T-helper 1 cell treated with Interleukin-12 subunit alpha and Interleukin-12 subunit beta and Interleukin-4 antibody, amounts not matched to agents 30 ng/mL and 1 ng/mL, for 36 hours (primary cell): ENCODE measurements at regions not wholly inside any gene's neighbourhood (a gene's known extent, or its start where the extent isn't known, plus 50 kb on each side); places are given as distances from the start of the nearest gene placed in this dataset.

ENCODE experiments used
- intact Hi-C: fragments of 100-400 bp; cut with micrococcal nuclease; formaldehyde crosslinking; loops from one replicate; pipeline ENCODE4 v1.15.1; 2024

DNA sequence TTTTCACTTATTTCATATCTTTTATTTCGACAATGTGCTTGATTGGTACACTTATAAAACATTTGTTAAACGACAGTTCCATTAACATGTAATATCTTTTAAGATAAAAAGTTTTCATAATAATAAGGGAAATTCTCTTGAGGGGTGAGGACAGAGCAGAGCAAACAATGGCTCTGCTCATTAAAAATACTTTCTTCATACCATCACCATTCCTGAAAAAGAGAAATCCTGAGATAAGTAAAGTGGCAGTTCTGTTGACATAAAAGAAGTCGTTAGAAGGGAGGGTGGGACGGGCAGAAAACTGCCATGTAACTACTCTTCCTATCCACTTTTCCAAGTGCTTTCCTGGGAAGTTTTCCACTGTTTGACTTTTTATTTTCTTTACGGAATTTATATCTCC, 193.6 kb upstream of the CEP162 start:
- intact Hi-C loops, result loop anchor here (10.0 kb wide), 1 partner anchor 324 kb away; no protein-coding TSS in a partner anchor

DNA sequence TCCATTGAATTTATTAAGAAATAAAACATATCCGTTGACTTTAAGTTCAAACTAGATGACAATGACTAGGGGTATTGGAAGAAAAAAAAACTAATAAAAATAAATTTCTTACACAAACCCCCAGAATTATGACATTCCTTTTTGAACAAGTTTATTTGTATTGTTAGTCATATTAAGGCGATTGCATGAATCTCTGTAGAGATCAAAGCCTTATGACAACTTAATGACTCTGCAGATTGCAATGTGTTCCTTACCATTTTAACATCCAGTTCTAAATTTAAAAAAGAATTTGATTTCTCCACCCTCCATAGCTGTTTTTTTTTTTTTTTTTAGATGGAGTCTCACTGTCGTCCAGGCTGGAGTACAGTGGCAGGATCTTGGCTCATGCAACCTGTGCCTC, 189.8 kb upstream of the CEP162 start:
- intact Hi-C loops, result no loop called here

DNA sequence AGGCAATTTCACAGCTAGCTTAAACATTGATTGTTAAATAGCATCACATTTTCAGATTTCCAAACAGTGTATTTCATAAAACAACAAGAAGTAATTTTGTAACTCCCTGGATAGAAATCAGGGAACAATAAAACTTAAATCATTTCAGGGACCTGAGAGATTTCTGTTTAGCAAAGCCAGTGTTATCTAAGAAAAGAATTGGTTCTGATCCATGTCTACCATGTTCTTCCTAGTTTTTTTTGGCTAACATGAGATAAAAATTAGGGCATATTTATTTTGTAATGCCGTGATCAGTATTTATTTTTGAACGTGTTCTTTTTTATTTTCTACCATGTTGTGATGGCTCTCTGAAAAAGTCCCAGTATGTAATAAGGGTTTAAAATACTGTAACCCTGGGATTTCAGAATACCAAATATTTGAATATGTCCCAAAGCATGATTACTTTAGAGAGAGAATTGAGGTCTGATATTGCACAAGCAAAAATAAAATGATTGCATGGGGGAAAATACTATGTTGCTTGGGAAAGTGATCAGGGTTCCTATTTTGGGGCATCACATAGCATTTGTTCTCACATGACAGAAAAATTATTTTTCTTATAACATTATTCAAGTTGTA, 188.7 kb upstream of the CEP162 start:
- intact Hi-C loops, result no loop called here

DNA sequence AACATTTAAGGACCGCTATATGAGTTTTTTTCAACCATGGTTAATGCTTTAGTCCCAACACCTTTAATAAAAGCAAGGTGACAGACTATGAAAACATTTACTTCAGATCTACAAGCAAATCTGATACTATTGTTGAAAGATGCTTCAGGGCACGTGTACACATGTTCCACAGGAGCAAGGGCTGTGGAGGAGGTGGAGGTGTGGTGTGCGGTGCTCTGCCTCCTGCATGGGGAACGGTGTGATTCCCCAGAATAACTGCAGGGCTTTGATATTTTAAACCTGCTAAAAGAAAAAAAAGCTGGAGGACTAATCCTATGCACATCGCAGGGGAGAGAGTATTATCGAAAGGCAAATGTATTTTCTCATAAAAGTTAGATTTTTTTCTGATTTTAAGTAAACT, 188.1 kb upstream of the CEP162 start:
- intact Hi-C loops, result no loop called here

DNA sequence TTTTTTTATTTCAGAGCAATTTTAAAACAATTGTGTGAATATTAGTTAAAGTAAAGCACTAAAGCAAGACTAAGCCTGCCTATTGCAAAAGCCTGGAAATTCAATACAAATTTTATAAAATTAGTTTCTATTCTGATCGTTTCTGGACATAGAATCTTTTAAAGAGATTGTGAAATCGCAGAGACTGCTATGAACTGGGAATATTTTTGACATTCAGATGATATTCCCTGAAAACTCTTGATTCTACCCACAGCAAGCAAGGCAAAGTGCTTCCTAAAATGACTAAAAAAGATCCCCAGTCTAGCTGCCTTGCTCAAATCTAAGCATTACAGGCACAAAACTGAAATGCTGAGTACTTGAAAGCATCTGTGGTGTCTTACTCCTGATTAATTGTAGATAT, 187.6 kb upstream of the CEP162 start:
- intact Hi-C loops, result no loop called here

DNA sequence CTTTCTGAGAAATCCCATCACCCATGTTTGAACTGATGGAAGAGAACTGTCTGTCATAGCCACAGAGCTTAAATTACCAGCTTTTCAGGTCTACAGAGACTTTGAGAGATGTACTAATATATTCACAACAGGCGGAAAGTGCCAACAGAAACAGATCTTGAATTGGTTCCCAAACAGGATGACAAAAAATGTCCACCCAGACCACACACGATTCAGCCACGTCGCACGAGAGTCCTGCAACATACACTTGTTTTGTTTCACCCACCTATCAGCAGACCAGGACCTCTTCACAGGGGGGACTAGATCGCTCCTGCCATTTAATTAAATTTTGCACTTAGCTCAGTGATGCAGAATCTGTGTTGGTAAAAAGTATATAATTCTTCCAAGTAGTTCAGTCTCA, 187.1 kb upstream of the CEP162 start:
- intact Hi-C loops, result no loop called here

DNA sequence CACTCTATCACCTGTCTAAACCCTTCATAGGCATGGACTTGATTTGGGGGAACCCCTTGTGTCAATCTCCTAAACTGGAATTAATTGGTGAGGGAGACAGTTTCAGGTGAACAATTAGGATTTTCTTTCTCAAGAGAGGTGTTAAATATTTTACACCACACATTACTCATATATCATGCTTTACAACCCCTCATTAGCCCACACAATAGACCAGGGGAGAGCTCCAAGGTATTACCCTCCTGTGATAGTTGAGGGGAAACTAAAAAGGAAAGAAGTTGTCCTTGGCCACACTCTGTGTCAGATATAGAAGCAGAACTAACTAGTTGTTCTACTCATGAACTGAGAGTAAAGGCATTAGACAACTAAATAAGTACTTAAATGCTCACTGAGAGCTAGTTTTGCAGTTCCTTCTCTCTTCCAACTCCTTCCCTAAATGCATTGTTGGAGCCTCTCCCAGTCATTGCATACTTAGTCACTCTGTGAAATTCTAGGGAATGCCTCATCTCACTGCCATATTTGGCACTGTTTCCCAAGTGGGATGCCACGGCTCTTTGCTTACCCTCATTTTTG, 183.7 kb upstream of the CEP162 start:
- intact Hi-C loops, result no loop called here

DNA sequence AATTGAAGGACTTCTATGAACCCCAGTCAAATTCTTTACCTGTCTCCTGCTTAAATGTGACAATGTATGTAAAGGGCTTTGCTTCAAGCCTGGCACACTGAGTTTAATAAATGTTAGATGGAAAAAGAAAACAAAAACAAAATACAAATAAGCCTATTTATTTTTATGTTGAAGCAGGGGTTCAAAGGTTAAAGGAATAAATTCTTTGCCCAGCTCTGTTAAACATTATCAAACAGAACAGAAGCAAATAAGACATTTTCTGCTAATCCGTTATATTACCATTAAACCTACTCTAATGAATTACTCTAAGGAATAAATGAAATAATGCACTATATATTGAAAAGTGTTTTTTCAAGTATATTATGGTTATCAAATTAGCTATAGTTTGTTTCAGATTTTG, 182.5 kb upstream of the CEP162 start:
- intact Hi-C loops, result no loop called here

DNA sequence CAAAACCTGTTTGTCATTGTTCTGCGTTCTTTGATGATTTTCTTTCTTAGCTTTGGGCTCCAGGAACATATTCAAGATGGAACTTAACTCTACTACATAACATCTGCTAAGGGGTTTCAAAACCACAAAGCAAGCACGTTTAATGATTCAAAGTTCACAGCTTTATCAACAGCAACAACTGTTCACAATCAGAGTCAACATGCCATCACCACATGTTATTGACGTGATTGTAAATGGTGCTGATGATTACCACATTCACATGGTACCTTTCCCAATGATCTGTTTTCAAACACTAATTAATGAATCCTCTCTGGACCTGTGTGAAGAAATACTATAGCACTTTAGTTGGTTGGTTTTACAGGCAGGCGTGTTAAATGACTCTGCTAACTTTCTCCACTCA, 180.6 kb upstream of the CEP162 start:
- intact Hi-C loops, result no loop called here

DNA sequence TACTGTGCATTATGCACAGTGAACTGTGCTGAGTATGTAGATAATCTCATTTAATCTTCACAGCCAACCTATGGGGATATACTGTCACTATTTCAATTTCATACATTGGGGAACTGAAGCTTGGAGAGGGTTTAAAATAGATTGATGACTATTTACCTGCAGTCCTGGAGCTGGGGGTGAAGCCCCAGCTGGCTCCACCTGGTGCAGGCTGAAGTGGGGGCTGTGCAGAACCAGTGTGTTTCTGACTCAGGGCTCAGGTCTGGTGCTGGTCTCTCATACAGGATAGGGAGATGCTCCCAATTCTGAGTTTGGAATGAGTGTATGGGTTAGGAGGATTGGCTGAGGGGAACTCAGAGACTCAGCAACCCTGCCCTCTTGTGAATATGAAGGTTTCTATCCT, 176.1 kb upstream of the CEP162 start:
- intact Hi-C loops, result no loop called here

DNA sequence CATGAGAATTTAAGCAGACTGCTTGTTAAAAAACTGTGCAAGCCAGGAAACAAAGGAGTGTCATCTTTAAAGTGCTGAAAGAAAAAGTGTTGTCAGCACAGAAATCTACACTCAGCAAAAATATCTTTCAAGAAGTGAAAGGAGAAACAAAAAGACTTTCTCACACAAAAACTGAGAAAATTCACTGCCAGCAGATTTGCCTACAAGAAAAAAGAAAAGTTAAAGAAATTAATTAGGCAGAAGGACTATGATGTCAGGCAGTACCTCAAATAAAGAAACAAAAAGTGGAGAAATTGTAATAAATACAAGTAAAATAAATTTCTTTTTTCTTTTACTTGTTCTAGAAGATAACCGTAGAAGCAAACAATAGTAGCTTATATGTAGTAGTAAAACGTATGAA, 171.6 kb upstream of the CEP162 start:
- intact Hi-C loops, result no loop called here

DNA sequence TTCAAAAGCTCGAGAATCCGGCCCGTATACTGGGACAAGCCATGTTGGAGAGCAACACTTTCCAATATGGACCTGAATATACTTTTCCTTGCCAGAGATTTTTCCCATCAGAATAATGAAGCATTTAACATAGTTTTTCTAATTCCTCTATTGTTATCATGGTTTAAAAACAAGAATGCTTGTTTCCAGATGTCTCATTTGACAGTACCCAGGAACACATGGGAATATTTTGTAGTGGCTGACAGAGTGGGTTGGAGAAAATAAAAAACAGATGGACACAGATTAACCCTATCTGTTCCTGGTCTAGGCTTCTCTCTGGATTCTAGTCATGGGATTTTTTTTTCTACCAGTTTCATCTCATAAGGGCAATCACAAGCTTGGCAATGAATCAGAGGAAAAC, 164.8 kb upstream of the CEP162 start:
- intact Hi-C loops, result no loop called here

DNA sequence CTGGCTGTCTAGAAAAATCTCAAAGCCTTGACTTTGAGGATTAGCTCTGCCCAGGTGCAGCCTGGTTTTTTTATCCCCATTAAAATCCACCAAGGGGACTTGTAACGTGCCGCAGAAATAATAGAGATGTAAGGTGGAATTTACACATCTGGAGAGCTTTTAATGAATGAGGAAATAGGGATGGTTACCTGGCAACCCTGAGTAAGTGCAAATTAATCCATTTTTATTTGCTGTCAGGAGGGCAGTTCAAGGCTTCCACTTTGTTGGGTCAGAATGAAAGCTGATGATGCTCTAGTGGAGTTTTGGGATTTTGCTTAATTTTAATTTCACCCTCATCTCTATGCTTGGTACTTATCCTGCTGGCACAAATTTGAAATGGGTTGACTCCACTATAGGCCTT, 163.4 kb upstream of the CEP162 start:
- intact Hi-C loops, result no loop called here

DNA sequence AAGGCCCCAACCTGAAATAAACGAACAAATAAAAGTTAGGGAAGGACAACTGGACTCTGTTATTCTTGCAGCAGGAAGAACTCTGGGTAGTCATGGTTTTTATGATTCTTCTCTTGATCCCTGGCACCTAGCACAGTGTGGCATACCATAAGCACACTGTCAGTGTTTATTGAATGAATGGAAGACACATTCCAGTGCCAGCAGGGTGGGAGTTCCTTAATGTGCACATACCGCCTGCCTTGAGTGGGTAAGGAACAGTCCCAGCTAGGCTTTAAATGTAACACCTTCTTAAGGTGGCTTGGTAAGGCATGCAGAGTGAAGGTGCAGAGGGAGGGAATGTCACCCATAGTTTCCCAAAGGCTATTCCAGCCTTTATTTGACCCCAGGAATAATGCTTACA, 162.9 kb upstream of the CEP162 start:
- intact Hi-C loops, result no loop called here

DNA sequence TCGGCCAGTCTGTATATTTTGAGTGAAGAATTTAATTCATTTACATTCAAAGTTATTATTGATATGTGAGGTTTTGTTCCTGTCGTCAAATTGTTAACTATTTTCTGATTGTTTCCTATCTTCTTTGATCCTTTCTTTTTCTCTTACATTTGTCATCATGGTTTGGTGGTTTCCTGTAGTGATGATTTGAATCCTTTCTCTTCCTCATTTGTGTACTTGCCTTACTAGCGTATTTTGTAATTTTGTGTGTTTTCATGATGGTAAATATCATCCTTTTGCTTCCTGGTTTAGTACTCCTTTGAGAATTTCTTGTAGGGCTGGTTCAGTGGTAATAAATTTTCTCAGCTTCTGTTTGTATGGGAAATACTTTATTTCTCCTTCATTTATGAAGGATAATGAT, 151.7 kb upstream of the CEP162 start:
- intact Hi-C loops, result no loop called here

DNA sequence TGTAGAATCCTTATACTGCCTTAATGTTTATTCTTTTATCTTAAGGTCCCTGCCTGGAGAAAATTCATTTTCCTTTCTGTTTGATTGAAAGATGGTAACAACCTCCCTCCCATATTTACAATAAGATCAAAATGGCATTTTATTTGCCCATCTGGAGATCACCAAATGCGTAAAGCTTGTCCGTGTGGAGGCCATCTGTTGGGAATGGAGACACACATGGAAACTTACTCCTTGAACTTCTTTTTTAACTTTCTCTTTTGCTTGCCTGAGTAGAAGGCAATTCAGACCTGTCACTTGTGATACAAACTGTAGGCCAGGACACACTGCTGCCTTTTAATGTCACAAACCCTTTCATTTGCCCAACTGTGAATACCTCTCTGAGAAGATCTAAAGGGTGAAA, 144.8 kb upstream of the CEP162 start:
- intact Hi-C loops, result no loop called here

DNA sequence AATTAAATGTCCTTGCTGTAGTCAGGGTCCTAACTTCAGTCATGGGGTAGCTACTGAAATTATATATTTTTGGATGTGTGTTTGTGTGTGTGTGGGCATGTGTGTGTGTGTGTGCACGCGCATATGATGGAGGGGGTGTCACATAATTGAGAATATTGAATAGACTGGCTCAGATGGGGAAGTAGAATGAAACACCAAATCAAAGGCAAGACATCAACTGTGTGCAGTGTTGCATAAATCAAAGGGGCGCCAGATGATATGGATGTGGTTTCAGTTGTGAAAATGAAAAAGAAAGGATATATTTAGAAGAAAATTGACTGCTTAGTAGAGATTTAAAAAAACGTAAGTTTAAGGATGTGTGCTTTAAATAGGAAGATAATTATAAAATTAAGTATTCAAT, 144.2 kb upstream of the CEP162 start:
- intact Hi-C loops, result no loop called here

DNA sequence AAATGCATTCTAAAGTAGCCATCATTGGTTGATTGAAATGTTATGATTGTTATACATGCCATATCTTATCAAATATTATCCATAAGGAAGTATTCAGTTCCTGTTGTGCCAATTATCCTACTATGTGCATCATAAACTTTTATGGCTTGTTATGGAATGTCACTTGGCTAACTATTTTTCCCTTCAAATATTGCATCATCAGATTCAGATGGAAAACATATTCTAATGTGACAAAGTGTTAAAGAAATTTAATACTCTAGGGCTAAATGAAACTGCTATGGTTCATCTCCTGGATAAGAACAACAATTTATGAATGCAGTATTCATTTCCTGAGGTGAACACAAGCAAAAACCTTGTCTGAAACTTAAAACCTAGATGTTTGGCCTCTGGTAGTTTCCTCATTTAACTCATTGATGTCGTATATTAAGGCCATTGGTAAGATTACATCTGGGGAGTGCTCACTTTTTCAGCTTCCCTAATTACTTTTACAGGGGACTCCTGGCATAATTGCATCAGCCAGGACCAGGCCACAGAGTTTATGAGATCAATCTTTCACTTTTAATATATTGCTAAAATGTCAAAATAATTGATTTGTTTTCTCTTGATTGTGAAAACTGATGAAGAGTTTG, 134.9 kb upstream of the CEP162 start:
- intact Hi-C loops, result no loop called here

DNA sequence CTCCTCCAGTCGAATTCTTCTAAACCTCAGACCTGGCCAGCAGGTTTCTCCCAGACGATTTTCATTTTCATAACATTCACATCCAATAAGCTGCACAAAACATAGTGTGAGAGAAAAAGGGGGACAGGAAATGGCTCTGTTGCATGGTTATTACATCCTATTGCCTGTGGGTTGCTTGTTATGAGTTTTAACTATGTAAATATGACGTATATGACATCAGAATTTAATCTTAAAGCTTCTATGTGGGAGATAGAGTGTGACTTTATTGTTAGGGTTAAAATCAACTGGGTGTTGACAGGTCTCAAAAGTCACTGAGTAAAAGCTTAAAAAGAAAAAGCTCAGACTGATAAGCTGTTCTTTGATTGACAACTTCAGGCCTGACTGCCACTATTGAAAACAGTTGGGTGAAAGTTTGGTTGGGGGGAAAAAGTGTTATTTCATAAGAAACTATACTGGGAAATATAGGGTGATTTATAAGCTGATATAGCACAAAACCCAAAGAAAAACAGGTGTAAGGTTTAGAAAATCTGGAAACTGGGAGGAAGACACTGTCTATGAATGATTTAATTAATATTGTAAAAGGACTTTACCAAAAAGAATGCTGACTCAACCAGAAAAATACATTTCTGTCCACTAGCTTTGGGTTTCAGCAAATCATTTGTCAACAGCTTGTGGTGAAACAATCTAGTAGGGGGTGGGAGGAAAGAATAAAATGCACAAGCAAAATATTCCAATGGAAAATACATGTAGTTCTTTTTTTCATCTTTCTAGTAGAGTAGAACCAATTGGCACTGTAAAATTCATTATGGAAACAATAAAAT, 134.1 kb upstream of the CEP162 start:
- intact Hi-C loops, result no loop called here

DNA sequence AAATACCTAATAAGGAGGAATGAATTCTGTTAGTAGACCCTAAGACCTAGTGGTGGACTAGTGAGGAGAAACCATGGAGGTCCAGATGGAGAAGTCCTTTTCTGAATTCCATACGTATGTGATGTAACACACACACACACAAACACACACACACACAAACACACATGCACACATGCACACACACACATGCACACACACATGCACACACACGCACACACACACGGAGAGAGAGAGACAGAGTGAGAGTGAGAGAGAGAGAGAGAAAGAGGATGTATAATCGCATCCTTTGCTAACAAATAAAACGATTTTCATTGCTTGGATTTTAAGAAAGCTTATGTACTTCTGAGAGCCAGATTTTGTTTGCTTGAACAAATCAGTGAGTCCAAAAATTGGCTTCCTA, 132.6 kb upstream of the CEP162 start:
- intact Hi-C loops, result no loop called here

DNA sequence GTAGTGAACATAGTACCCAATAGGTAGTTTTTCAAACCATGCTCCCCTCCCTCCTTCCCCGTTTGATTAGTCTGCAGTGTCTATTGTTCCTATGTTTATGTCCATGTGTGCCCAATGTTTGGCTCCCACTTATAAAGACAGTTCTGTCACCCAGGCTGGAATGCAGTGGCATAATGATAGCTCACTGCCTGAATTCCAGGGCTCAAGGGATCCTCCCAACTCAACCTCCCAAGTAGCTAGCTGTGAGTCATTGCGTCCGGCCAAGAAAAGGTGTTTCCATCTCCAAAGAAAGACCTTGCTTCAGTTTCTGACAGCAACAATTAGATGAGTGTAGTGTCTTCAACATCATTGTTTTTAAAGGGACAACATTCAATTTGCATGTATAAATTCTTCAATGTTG, 131.1 kb upstream of the CEP162 start:
- intact Hi-C loops, result no loop called here

DNA sequence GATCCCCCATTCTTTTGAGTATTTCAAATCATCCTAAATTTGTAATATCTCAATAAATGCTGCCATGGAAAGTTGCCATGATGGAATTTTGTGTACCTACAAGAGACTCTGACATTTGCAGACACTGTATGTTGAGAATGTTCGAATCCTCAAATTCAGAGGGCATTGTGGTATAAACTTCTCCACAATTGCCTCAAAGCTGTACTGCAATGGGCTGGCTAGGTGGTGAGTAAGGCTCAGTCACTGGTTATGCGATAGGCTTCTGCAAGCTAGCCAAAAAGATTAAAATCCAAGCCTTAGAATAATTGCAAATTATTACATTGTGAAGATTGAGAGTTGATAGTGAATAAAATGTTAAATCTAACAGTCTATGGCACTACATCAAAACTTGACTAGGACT, 130.2 kb upstream of the CEP162 start:
- intact Hi-C loops, result no loop called here
